ENCODE measurements at regions not wholly inside any gene's neighbourhood (a gene's known extent, or its start where the extent isn't known, plus 50 kb on each side); places are given as distances from the start of the nearest gene placed in this dataset.

GRCh38 chr20:50425076-50425475 is 85.1 kb upstream of the PTPN1 start:
- H3K9me3 Mint-ChIP-seq, result no peaks in the 10 kb centered on the region
- peaks cover 33% of the 10 kb centered on the region for H3K27me3 Mint-ChIP-seq
- ATAC-seq (no peak), DNase-seq (no peak)
- H3K27ac Mint-ChIP-seq, result no peak overlapping the region
- H3K4me1 Mint-ChIP-seq, result peaks cover 9% of the 10 kb centered on the region
- no peak overlapping the region for H3K4me3 Mint-ChIP-seq

- Mint-ChIP-seq H3K27ac (peak overlapping the region in 1 of 2 donors; percentile 50), H3K4me3 (no peak overlapping the region)
- ATAC-seq, result no peak
These were observed 83.1 kb upstream of the PTPN1 start for GRCh38 chr20:50426866-50427718.

DNA sequence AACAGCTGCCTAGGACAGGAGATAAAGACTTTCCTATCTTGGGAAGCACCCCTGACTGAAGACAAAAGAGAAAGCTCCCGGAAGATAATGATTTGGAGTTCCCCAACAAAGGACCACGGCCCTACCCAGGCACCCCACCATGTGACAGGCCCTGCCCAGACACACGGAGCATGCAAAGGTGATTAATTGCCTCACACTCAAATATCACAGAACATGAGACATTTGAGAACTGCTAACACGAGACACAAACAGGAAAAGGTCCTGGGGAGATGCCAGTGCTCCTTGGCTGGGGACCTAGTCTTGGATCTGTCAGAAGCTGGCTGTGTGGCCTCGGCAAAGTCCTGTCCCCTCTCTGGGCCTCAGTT is 82.5 kb upstream of the PTPN1 start:
- no peak for ATAC-seq
- Mint-ChIP-seq H3K4me3 (no peak overlapping the region), H3K9me3 (no peaks in the 10 kb centered on the region), H3K27me3 (peaks cover 36% of the 10 kb centered on the region), H3K4me1 (peaks cover 9% of the 10 kb centered on the region), H3K27ac (peak overlapping the region; percentile 34 to 50)
- DNase-seq, result no peak

More at GRCh38 chr20:50426866-50427718, 83.1 kb upstream of the PTPN1 start:
- peaks cover 9% of the 10 kb centered on the region for H3K4me1 Mint-ChIP-seq
- H3K9me3 Mint-ChIP-seq, result no peaks in the 10 kb centered on the region
- DNase-seq, result no peak
- peaks cover 33% of the 10 kb centered on the region for H3K27me3 Mint-ChIP-seq

DNA sequence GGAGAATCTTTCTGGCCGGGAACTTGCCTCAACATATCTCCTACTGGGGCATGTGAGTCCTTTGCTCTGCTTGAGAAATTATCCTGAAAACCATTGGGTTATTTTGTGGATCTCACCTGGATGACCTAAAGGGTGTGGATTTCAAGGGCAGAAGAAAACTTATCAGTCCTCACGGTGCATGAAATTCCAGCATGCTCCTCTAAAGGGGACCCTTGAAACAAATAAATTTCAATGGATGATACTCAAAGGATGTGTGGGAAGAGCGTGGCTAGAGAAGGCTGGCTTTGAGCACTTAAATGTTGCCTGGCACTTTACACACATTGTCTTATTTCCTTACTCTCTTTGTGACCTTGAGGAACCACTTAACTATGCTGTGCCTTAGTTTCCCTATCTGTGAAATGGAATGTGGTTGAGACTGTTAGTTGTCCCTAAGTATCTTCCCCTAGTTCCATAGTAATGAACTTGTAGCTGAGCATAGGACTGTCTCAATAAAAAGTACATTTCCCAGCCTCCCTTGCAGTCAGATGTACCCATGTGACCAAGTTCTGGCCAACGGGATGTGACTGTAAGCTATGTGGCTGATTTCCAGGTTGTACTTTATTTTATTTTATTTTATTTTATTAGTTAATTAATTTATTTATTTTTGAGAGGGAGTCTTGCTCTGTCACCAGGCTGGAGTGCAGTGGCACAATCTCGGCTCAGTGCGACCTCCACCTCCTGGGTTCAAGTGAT is 81.9 kb upstream of the PTPN1 start:
- peaks cover 40% of the 10 kb centered on the region for H3K27me3 Mint-ChIP-seq
- H3K4me3 Mint-ChIP-seq, result no peak overlapping the region
- no peak overlapping the region for H3K27ac Mint-ChIP-seq
- ATAC-seq (no peak), DNase-seq (no peak)
- H3K4me1 Mint-ChIP-seq, result peaks cover 9% of the 10 kb centered on the region
- H3K9me3 Mint-ChIP-seq, result no peaks in the 10 kb centered on the region

- Mint-ChIP-seq H3K4me3 (no peak overlapping the region), H3K4me1 (peaks cover 9% of the 10 kb centered on the region), H3K9me3 (no peaks in the 10 kb centered on the region), H3K27me3 (peaks cover 30% of the 10 kb centered on the region), H3K27ac (peak overlapping the region in 1 of 2 donors; percentile 71)
- no peak for DNase-seq
- ATAC-seq, result no peak
These were observed 80.8 kb upstream of the PTPN1 start for GRCh38 chr20:50429412-50429811.

DNA sequence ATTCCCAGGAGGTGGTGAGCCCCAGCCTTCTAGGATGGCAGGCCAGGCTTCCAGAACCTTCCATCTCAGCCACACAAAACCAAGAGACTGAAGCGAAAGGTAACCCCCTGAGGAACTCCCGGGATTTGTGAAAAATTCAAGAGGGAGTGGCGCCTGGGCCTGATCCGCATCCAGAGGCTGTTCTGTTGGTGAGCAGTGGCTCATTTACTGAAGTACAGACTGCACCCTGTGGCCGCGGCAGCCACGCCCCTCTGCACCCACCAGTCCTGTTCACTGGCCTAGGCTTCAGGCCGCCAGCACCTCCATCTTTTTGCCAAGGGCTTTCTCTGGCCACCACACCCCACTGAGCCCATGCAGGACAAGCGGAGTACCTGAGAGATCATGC is 79.1 kb upstream of the PTPN1 start:
- no peak for ATAC-seq
- Mint-ChIP-seq H3K4me3 (no peak overlapping the region), H3K27ac (peak overlapping the region in 1 of 2 donors; percentile 23), H3K9me3 (no peaks in the 10 kb centered on the region), H3K27me3 (peaks cover 27% of the 10 kb centered on the region), H3K4me1 (peaks cover 9% of the 10 kb centered on the region)
- no peak for DNase-seq

DNA sequence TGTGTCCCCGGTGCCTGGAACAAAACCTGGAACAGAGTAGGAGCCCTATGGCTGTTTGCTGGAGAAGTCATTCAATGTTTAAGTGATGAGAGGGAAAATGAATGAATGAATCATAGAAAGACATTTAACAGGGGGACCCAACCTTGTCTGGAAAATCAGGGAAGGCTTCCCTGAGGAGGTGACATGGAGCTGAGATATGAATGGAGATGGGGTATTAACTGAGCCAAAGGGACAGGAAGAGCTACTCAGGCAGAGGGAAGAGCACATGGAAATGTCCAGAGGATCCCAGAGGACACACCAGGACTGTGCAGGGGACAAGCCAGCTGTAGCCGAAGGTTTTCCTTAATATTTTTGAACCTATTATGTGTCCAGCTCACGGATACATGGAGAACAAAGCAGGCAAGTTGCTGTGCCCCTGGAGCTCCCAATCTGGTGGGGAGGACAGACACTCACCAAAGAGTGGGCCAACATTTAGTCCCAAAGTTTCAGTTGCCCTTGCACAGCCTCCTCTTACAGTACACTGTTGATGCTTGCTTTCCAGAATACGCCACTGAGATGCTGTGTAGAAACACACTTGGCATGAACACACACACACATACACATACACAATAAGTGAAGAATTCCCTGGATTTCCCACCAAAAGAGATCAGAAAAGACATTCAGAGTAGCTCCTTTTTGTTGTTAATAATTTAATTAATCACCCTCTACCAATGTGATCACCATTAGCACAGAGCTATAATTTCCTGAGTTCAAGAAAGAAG is 77.0 kb upstream of the PTPN1 start:
- ATAC-seq (no peak), DNase-seq (no peak)
- no peaks in the 10 kb centered on the region for H3K9me3 Mint-ChIP-seq
- peaks cover 12% of the 10 kb centered on the region for H3K27me3 Mint-ChIP-seq
- no peak overlapping the region for H3K4me3 Mint-ChIP-seq
- no peaks in the 10 kb centered on the region for H3K4me1 Mint-ChIP-seq
- no peak overlapping the region for H3K27ac Mint-ChIP-seq

DNA sequence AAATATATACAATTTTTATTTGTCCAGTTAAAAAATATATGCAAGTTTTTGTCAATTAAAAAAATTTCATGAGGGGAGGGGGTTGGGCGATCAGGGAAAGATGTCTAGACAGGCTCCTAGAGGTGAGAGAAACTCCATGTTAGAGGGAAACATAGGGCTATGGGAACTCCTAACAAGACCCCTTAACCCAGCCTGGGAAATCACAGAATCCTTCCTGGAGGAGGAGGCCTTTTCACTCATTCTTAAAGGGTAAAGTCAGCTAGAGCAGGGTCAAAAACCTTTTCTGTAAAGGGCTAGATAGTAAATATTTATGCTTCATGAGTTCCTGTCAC is 75.9 kb upstream of the PTPN1 start:
- no peak overlapping the region for H3K4me3 Mint-ChIP-seq
- H3K4me1 Mint-ChIP-seq, result no peaks in the 10 kb centered on the region
- DNase-seq, result no peak
- H3K9me3 Mint-ChIP-seq, result no peaks in the 10 kb centered on the region
- H3K27ac Mint-ChIP-seq, result peak overlapping the region in 1 of 2 donors; percentile 80
- peaks cover 10% of the 10 kb centered on the region for H3K27me3 Mint-ChIP-seq
- no peak for ATAC-seq

- Mint-ChIP-seq H3K4me1 (peaks cover 2% of the 10 kb centered on the region), H3K4me3 (no peak overlapping the region), H3K27ac (peak overlapping the region; percentile 59 to 80), H3K9me3 (no peaks in the 10 kb centered on the region), H3K27me3 (peaks cover 16% of the 10 kb centered on the region)
- no peak for ATAC-seq
- DNase-seq, result no peak
These were observed 75.4 kb upstream of the PTPN1 start for GRCh38 chr20:50434653-50435396.

- ATAC-seq (no peak), DNase-seq (no peak)
- Mint-ChIP-seq H3K27me3 (peaks cover 17% of the 10 kb centered on the region), H3K4me3 (no peak overlapping the region), H3K9me3 (no peaks in the 10 kb centered on the region), H3K4me1 (peaks cover 9% of the 10 kb centered on the region), H3K27ac (no peak overlapping the region)
These were observed 74.7 kb upstream of the PTPN1 start for GRCh38 chr20:50435397-50436051.

DNA sequence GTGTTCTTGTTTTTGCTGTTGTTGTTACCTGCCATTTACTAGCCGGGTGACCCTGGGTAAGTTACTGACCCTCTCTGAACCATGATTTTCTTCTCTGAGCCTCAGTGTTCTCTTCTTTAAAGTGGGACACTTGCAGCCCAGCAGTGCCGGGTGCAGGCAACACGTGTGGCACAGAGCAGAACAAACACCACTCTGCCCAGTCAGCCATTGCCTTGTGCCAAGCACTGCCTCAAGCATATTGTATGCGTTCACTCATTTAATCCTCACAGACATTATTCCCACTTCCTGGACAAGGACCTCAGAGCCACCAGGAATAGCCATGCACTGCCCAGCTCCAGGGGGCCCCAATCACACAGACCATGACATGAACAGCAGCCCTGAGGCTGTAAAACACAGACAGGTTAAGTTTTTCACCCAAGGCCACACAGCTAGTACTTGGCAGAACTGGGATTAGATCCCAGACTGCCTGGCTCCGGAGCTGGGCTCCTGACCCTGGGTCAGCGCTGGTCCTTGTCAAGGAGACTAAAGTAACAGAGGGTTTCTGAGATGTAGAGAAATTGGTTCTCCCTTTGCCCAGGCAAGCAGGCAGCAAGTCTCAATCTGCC is 74.0 kb upstream of the PTPN1 start:
- H3K27ac Mint-ChIP-seq, result no peak overlapping the region
- no peak overlapping the region for H3K4me3 Mint-ChIP-seq
- H3K4me1 Mint-ChIP-seq, result peaks cover 16% of the 10 kb centered on the region
- no peak for DNase-seq
- peaks cover 17% of the 10 kb centered on the region for H3K27me3 Mint-ChIP-seq
- no peak for ATAC-seq
- H3K9me3 Mint-ChIP-seq, result no peaks in the 10 kb centered on the region

- H3K9me3 Mint-ChIP-seq, result no peaks in the 10 kb centered on the region
- peaks cover 21% of the 10 kb centered on the region for H3K4me1 Mint-ChIP-seq
- H3K27me3 Mint-ChIP-seq, result peaks cover 17% of the 10 kb centered on the region
- no peak overlapping the region for H3K4me3 Mint-ChIP-seq
- ATAC-seq (no peak), DNase-seq (no peak)
- no peak overlapping the region for H3K27ac Mint-ChIP-seq
These were observed 73.5 kb upstream of the PTPN1 start for GRCh38 chr20:50436696-50437095.

DNA sequence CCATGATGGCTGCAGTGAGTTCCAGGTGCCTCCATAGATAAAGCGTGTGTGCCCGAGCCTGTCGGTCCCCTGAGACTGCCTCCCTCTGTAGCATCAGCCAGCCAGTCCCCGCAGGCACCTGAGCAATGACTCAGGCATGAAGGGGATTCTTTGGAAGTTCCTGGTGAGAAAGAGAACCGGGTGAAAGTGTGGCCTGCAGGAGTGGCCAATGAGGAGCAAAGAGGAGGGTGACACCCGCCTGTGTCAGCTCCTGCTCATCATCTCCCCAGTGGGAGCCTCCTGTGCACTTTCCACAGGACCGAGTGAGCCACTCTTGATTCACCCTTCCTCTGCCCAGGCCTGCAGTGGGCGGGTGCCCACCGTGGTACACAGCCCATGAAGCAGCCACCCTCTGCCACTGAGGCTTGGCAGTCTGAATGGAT is 71.2 kb upstream of the PTPN1 start:
- no peak for ATAC-seq
- Mint-ChIP-seq H3K4me3 (no peak overlapping the region), H3K4me1 (peaks cover 22% of the 10 kb centered on the region), H3K9me3 (no peaks in the 10 kb centered on the region), H3K27me3 (peaks cover 8% of the 10 kb centered on the region), H3K27ac (no peak overlapping the region)
- no peak for DNase-seq

DNA sequence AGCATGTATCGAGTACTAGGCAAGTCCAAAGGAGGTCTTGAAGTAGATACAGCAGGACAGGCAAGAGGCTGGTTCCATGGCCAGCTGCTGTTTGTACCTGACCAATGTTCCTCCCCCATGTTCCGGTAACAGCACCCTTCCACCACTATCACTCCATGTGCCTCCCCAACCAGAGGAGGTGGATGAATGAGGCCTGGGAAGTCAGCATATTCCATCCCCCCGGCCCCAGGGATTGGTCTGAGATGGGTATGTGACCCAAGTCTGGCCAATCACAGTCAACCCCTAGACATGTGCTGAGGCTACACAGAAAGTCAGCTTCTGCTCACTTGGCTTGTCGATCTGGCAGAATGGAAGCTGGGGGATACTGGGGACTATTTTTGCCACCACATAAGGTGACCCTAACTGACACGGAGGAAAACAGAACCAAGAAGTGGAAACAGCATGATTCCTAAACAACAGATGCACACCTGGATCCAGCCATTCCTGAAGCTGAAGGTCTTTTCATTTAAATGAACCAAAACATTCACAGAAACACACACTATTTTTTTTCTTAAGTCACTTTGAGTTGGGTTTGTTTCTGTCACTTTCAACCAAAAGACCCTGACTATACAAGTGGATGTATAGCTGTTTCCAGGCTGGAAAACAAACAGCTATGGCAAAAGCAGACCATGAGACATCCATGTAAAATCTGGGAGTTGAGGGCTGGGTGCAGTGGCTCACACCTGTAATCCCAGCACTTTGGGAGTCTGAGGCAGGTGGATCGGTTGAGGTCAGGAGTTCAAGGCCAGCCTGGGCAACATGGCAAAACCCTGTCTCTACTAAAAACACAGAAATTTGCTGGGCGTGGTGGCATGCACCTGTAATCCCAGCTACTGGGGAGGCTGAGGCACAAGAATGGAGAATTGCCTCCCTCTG is 70.4 kb upstream of the PTPN1 start:
- ATAC-seq (no peak), DNase-seq (no peak)
- no peak overlapping the region for H3K27ac Mint-ChIP-seq
- peaks cover 22% of the 10 kb centered on the region for H3K4me1 Mint-ChIP-seq
- H3K27me3 Mint-ChIP-seq, result peaks cover 8% of the 10 kb centered on the region
- peak overlapping the region in 1 of 2 donors; percentile 14 for H3K4me3 Mint-ChIP-seq
- no peaks in the 10 kb centered on the region for H3K9me3 Mint-ChIP-seq

Data from stimulated activated naive CD8-positive, alpha-beta T cell treated with anti-CD3 and anti-CD28 coated beads, Interleukin-15, amount 100 ng/mL, for 72 hours (primary cell).